K562 (cell line): ENCODE measurements at regions not wholly inside any gene's neighbourhood (a gene's known extent, or its start where the extent isn't known, plus 50 kb on each side); places are given as distances from the start of the nearest gene placed in this dataset.

Source experiments
- BRCA1 ChIP-seq, 2 experiments: fragments of 450-650 bp in 1 of 2; sonication (generic) in 1 of 2; formaldehyde crosslinking in 1 of 2; IDR thresholded peaks; 2 replicates each; pipeline versions ENCODE4 v1.5.0 to v1.6.1; 2017 to 2020; ENCODE audit warnings: mild to moderate bottlenecking in 1 of 2, missing genetic modification reagents in 1 of 2
- CEBPB ChIP-seq: fragments of 450-650 bp; IDR thresholded peaks from 2 replicates; pipeline ENCODE4 v1.6.1; 2016; ENCODE audit warnings: missing genetic modification characterization, missing compliant biosample characterization
- MIER1 ChIP-seq: fragments of 450-650 bp; IDR thresholded peaks from 2 replicates; pipeline ENCODE4 v1.6.1; 2016; ENCODE audit warnings: antibody characterized with exemption, mild to moderate bottlenecking, low read depth
- MYBL2 ChIP-seq, 2 experiments: fragments of 450-650 bp in 1 of 2; sonication (generic) in 1 of 2; formaldehyde crosslinking in 1 of 2; IDR thresholded peaks; 2 replicates each; pipeline versions ENCODE4 v1.6.1 to v1.8.1; 2017 to 2022; ENCODE audit warnings: borderline replicate concordance in 1 of 2, inconsistent platforms in 1 of 2, low read depth in 1 of 2, mild to moderate bottlenecking in 1 of 2, missing genetic modification reagents in 1 of 2, moderate library complexity in 1 of 2
- POLR2A ChIP-seq: fragments of 450-650 bp; conservative IDR thresholded peaks from 2 replicates; pipeline ENCODE4 v1.6.1; 2016
- SMC3 ChIP-seq: conservative IDR thresholded peaks from 2 replicates; pipeline ENCODE4 v1.6.1; 2011; ENCODE audit warnings: low read depth, low read length, improper control_type of control experiment; ENCODE audit not compliant: insufficient read depth
- TARDBP ChIP-seq: fragments of 450-650 bp; IDR thresholded peaks from 2 replicates; pipeline ENCODE4 v1.6.1; 2016
- YY1 ChIP-seq, 3 experiments: IDR thresholded peaks; 2 replicates each; pipeline ENCODE4 v1.6.1; 2011; ENCODE audit warnings: low read length in 2 of 3, mild to moderate bottlenecking in 2 of 3, moderate library complexity in 2 of 3, borderline replicate concordance in 1 of 3, control low read depth in 1 of 3, low read depth in 1 of 3; ENCODE audit not compliant: insufficient read depth in 3 of 3, insufficient replicate concordance in 2 of 3, control insufficient read depth in 1 of 3, insufficient read length in 1 of 3; ENCODE audit errors: extremely low read depth in 1 of 3
- ZNF695 ChIP-seq: fragments of 450-650 bp; formaldehyde crosslinking; IDR thresholded peaks from 2 replicates; pipeline ENCODE4 v1.4.0; 2020; ENCODE audit warnings: mild to moderate bottlenecking, moderate library complexity
- TF ChIP-seq, protein P1 (sequence below): sonication (generic); formaldehyde crosslinking; IDR thresholded peaks from 2 replicates; pipeline ENCODE4 v1.8.0; 2022; ENCODE audit warnings: mild to moderate bottlenecking, missing genetic modification reagents
- TF ChIP-seq, protein P2 (sequence below), 3 experiments: IDR thresholded peaks in 2 of 3; conservative IDR thresholded peaks in 1 of 3; 2 replicates each; pipeline ENCODE4 v1.5.1; 2011 to 2012; ENCODE audit warnings: low read length in 3 of 3, mild to moderate bottlenecking in 3 of 3, control low read depth in 2 of 3, improper control_type of control experiment in 1 of 3, inconsistent platforms in 1 of 3, low read depth in 1 of 3, mixed read lengths in 1 of 3, moderate library complexity in 1 of 3; ENCODE audit not compliant: insufficient read depth in 2 of 3
- TF ChIP-seq, protein P3 (sequence below): sonication (generic); formaldehyde crosslinking; IDR thresholded peaks from 2 replicates; pipeline ENCODE4 v1.9.0; 2022; ENCODE audit warnings: mild to moderate bottlenecking, missing genetic modification reagents

DNA sequence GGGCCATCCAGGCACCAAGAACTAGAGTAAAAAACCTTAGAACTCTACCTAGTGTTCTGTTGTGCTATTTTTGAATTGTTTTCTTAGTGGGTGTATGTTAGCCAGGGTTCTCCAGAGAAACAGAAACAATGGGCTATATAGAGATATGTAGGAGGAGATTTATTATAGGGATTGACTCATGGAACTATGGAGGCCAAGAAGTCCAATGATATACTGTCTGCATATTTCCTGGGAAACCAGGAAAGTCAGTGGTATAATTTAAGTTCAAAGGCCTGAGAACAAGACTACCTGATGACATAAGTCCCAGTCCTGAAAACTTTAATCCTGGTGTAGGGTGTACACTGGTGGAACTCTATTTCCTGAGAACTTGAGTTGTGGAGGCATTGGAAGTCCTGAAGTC, 108.7 kb upstream of the ACVR1 start:
- TF ChIP-seq, protein P1, sequence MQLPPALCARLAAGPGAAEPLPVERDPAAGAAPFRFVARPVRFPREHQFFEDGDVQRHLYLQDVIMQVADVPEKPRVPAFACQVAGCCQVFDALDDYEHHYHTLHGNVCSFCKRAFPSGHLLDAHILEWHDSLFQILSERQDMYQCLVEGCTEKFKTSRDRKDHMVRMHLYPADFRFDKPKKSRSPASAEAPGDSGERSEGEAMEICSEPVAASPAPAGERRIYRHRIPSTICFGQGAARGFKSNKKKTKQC (CRISPR knock-in tag) = no peak
- TF ChIP-seq TARDBP (no peak), SMC3 (no peak), BRCA1 (IDR thresholded peaks at IDR 0.05) (no peak), BRCA1 (CRISPR knock-in tag; IDR thresholded peaks at IDR 0.05) (no peak), POLR2A (no peak), MYBL2 (IDR thresholded peaks at IDR 0.05; ENCODE audit: low read depth) (no peak), MYBL2 (CRISPR knock-in tag; IDR thresholded peaks at IDR 0.05; ENCODE audit: borderline replicate concordance) (no peak), CEBPB (tag) (no peak), ZNF695 (CRISPR knock-in tag) (no peak), YY1 (IDR thresholded peaks at IDR 0.05; ENCODE audit: borderline replicate concordance in 1 of 3, control insufficient read depth in 1 of 3, extremely low read depth in 1 of 3, insufficient read depth in 3 of 3, insufficient read length in 1 of 3, insufficient replicate concordance in 2 of 3, low read depth in 1 of 3, low read length in 2 of 3) (no peak), MIER1 (no peak)
- TF ChIP-seq, protein P2, sequence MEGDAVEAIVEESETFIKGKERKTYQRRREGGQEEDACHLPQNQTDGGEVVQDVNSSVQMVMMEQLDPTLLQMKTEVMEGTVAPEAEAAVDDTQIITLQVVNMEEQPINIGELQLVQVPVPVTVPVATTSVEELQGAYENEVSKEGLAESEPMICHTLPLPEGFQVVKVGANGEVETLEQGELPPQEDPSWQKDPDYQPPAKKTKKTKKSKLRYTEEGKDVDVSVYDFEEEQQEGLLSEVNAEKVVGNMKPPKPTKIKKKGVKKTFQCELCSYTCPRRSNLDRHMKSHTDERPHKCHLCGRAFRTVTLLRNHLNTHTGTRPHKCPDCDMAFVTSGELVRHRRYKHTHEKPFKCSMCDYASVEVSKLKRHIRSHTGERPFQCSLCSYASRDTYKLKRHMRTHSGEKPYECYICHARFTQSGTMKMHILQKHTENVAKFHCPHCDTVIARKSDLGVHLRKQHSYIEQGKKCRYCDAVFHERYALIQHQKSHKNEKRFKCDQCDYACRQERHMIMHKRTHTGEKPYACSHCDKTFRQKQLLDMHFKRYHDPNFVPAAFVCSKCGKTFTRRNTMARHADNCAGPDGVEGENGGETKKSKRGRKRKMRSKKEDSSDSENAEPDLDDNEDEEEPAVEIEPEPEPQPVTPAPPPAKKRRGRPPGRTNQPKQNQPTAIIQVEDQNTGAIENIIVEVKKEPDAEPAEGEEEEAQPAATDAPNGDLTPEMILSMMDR (IDR thresholded peaks at IDR 0.05 in 2 of 3, conservative IDR thresholded peaks at IDR 0.05 in 1 of 3; ENCODE audit: insufficient read depth in 2 of 3, low read depth in 1 of 3, low read length in 3 of 3) = no peak
- TF ChIP-seq, protein P3, sequence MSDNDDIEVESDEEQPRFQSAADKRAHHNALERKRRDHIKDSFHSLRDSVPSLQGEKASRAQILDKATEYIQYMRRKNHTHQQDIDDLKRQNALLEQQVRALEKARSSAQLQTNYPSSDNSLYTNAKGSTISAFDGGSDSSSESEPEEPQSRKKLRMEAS (CRISPR knock-in tag) = no peak
